H1 (cell line): ENCODE measurements at regions not wholly inside any gene's neighbourhood (a gene's known extent, or its start where the extent isn't known, plus 50 kb on each side); places are given as distances from the start of the nearest gene placed in this dataset.

Experiments
- CTCF ChIA-PET: fragments of 300-600 bp; sonication (Branson Sonifier 250); formaldehyde crosslinking; loops from one replicate; lab custom pipeline; 2021; ENCODE audit not compliant: partially characterized antibody; lab: Charles Lee
- POLR2A ChIA-PET: fragments of 300-600 bp; sonication (Branson Sonifier 250); formaldehyde crosslinking; loops from one replicate; lab custom pipeline; 2021; ENCODE audit warnings: inconsistent platforms; ENCODE audit not compliant: partially characterized antibody; lab: Charles Lee
- DNase-seq, 2 experiments: peaks; one replicate each; pipeline versions ENCODE4 v3.0.0 to v3.0.0-alpha.2; 2010 to 2022; ENCODE audit warnings: low spot score in 2 of 2, low read depth in 1 of 2, mixed read lengths in 1 of 2
- FAIRE-seq: peaks from 2 replicates; lab custom pipeline; 2011; peaks lifted over from hg19 to GRCh38; lab: Jason Lieb, UNC
- H2AFZ ChIP-seq: 2 replicates; pipeline ENCODE4 v1.8.1; 2012; ENCODE audit warnings: low read length, inconsistent platforms
- H2AK5ac ChIP-seq: 2 replicates; pipeline ENCODE4 v1.6.1; 2013; ENCODE audit warnings: low read depth, low read length
- H2BK120ac ChIP-seq: replicated peaks from 2 replicates; pipeline ENCODE3; 2013; ENCODE audit warnings: low read depth, low read length, inconsistent platforms
- H2BK12ac ChIP-seq: 2 replicates; pipeline ENCODE4 v1.6.1; 2013; ENCODE audit warnings: low read depth, low read length
- H2BK15ac ChIP-seq: 2 replicates; pipeline ENCODE4 v1.6.1; 2013; ENCODE audit warnings: low read length
- H2BK20ac ChIP-seq: 2 replicates; pipeline ENCODE4 v1.6.1; 2013; ENCODE audit warnings: low read length
- H2BK5ac ChIP-seq: 2 replicates; pipeline ENCODE4 v1.6.1; 2013; ENCODE audit warnings: low read depth, low read length
- H3K14ac ChIP-seq: 2 replicates; pipeline ENCODE4 v1.6.1; 2013; ENCODE audit warnings: inconsistent platforms; ENCODE audit not compliant: insufficient read length
- H3K18ac ChIP-seq: 2 replicates; pipeline ENCODE4 v1.6.1; 2013; ENCODE audit warnings: low read length; ENCODE audit errors: extremely low read depth
- H3K23ac ChIP-seq: 2 replicates; pipeline ENCODE4 v1.6.1; 2013; ENCODE audit warnings: inconsistent platforms; ENCODE audit not compliant: insufficient read length
- H3K23me2 ChIP-seq: 2 replicates; pipeline ENCODE4 v1.6.1; 2013; ENCODE audit warnings: low read depth, low read length
- H3K27ac ChIP-seq: 2 replicates; pipeline ENCODE4 v1.6.1; 2011; ENCODE audit warnings: low read depth, low read length, inconsistent platforms
- H3K27me3 ChIP-seq, 4 experiments: replicated peaks in 1 of 4; 1 replicate in 1 of 4; 2 replicates in 3 of 4; pipeline versions ENCODE4 v1.6.1 to v1.8.1; 2011 to 2013; ENCODE audit warnings: low read length in 3 of 4, mild to moderate bottlenecking in 3 of 4, inconsistent platforms in 2 of 4, mixed read lengths in 2 of 4, moderate library complexity in 1 of 4; ENCODE audit not compliant: control insufficient read depth in 3 of 4, insufficient read depth in 3 of 4; ENCODE audit errors: extremely low read depth in 1 of 4
- H3K36me3 ChIP-seq, 4 experiments: 2 replicates each; pipeline versions ENCODE4 v1.6.1 to v1.8.1; 2011 to 2013; ENCODE audit warnings: mild to moderate bottlenecking in 4 of 4, low read length in 3 of 4, moderate library complexity in 2 of 4, control low read depth in 1 of 4, inconsistent platforms in 1 of 4; ENCODE audit not compliant: insufficient read depth in 4 of 4, control insufficient read depth in 2 of 4
- H3K4ac ChIP-seq: replicated peaks from 2 replicates; pipeline ENCODE3; 2013; ENCODE audit warnings: low read length, low read depth, mixed read lengths, inconsistent platforms; ENCODE audit not compliant: insufficient read length
- H3K4me1 ChIP-seq, 4 experiments: replicated peaks in 1 of 4; 1 replicate in 1 of 4; 2 replicates in 3 of 4; pipeline versions ENCODE4 v1.6.1 to v1.8.1; 2011 to 2013; ENCODE audit warnings: low read length in 3 of 4, inconsistent platforms in 2 of 4, mixed read lengths in 1 of 4; ENCODE audit not compliant: insufficient read depth in 4 of 4, control insufficient read depth in 3 of 4
- H3K4me2 ChIP-seq, 2 experiments: 2 replicates each; pipeline versions ENCODE4 v1.6.1 to v1.8.1; 2011 to 2013; ENCODE audit warnings: low read depth in 2 of 2, low read length in 2 of 2, control low read depth in 1 of 2, inconsistent platforms in 1 of 2, mild to moderate bottlenecking in 1 of 2; ENCODE audit not compliant: insufficient read depth in 1 of 2
- H3K4me3 ChIP-seq, 4 experiments: fragments of 200-600, 300-600 bp in 1 of 4; sonication (generic), shearing (Covaris generic), sonication (Bioruptor Twin) in 1 of 4; 2 replicates each; pipeline versions ENCODE4 v1.5.1 to v1.8.1; 2011 to 2016; ENCODE audit warnings: low read length in 4 of 4, low read depth in 3 of 4, control low read depth in 2 of 4, inconsistent platforms in 2 of 4, mild to moderate bottlenecking in 2 of 4, mixed read lengths in 1 of 4, moderate library complexity in 1 of 4; ENCODE audit not compliant: insufficient read depth in 2 of 4; ENCODE audit errors: extremely low read depth in 1 of 4
- H3K56ac ChIP-seq: replicated peaks from 2 replicates; pipeline ENCODE3; 2013; ENCODE audit warnings: low read depth, mild to moderate bottlenecking, mixed read lengths, low read length, inconsistent platforms; ENCODE audit not compliant: insufficient read length
- H3K79me1 ChIP-seq: 2 replicates; pipeline ENCODE4 v1.6.1; 2013; ENCODE audit warnings: low read depth, low read length, control low read depth
- H3K79me2 ChIP-seq, 2 experiments: 2 replicates each; pipeline versions ENCODE4 v1.6.1 to v1.8.1; 2012 to 2013; ENCODE audit warnings: low read length in 2 of 2, mild to moderate bottlenecking in 2 of 2, inconsistent platforms in 1 of 2; ENCODE audit not compliant: insufficient read depth in 2 of 2, control insufficient read depth in 1 of 2
- H3K9ac ChIP-seq, 4 experiments: replicated peaks in 1 of 4; 1 replicate in 1 of 4; 2 replicates in 3 of 4; pipeline versions ENCODE4 v1.6.1 to v1.8.1; 2011 to 2013; ENCODE audit warnings: low read depth in 3 of 4, low read length in 3 of 4, control low read depth in 2 of 4, mild to moderate bottlenecking in 2 of 4, moderate library complexity in 2 of 4, inconsistent platforms in 1 of 4; ENCODE audit errors: extremely low read depth in 1 of 4
- H3K9me3 ChIP-seq, 2 experiments: 2 replicates each; pipeline versions ENCODE4 v1.6.1 to v1.8.1; 2012 to 2013; ENCODE audit warnings: mild to moderate bottlenecking in 2 of 2, moderate library complexity in 2 of 2, control low read depth in 1 of 2, inconsistent platforms in 1 of 2, low read depth in 1 of 2, low read length in 1 of 2, mixed read lengths in 1 of 2; ENCODE audit not compliant: insufficient read depth in 2 of 2
- H4K20me1 ChIP-seq, 2 experiments: replicated peaks in 1 of 2; 2 replicates each; pipeline versions ENCODE3 to v1.8.1; 2011 to 2013; ENCODE audit warnings: inconsistent platforms in 2 of 2, low read length in 2 of 2, mild to moderate bottlenecking in 1 of 2; ENCODE audit not compliant: insufficient read depth in 2 of 2, control insufficient read depth in 1 of 2
- H4K5ac ChIP-seq: 2 replicates; pipeline ENCODE4 v1.6.1; 2013; ENCODE audit warnings: low read length, low read depth, mixed read lengths, inconsistent platforms; ENCODE audit not compliant: insufficient read length
- H4K8ac ChIP-seq: 2 replicates; pipeline ENCODE4 v1.8.0; 2013; ENCODE audit warnings: mild to moderate bottlenecking, moderate library complexity, low read length, inconsistent platforms; ENCODE audit not compliant: insufficient read depth; ENCODE audit errors: extremely low read depth
- H4K91ac ChIP-seq: replicated peaks from 2 replicates; pipeline ENCODE3; 2013; ENCODE audit warnings: low read length, mixed read lengths, inconsistent platforms; ENCODE audit not compliant: insufficient read length
- CBX8 ChIP-seq: fragments of 300-800, 300-1000 bp; sonication (generic); IDR thresholded peaks from 2 replicates; pipeline ENCODE4 v1.7.1; 2016; ENCODE audit warnings: low read depth, low read length, borderline replicate concordance
- FOSL1 ChIP-seq: IDR thresholded peaks from 2 replicates; pipeline ENCODE4 v1.6.1; 2011; ENCODE audit warnings: mild to moderate bottlenecking, low read depth, low read length, moderate library complexity; ENCODE audit not compliant: insufficient read depth
- SUZ12 ChIP-seq: fragments of 200-600 bp; sonication (generic); IDR thresholded peaks from 2 replicates; pipeline ENCODE4 v1.6.1; 2012; ENCODE audit warnings: mild to moderate bottlenecking, inconsistent platforms, low read length, moderate library complexity, mixed read lengths
- WGBS, 2 experiments: shearing (Covaris generic) in 1 of 2; methylation state at CpG; one replicate each; pipeline versions ENCODE4 v1.1.6 to v1.1.7; 2013 to 2015; ENCODE audit warnings: low lambda C conversion rate in 2 of 2, mixed read lengths in 2 of 2, inconsistent platforms in 1 of 2, low coverage in 1 of 2, missing lambda C conversion rate in 1 of 2; ENCODE audit not compliant: insufficient replicate concordance in 2 of 2, insufficient coverage in 1 of 2, insufficient read length in 1 of 2; ENCODE audit errors: extremely low coverage in 1 of 2, missing lambda C conversion rate in 1 of 2; 5-methylcytosine and 5-hydroxymethylcytosine counted together

GRCh38 chr12:105470102-105470501, 139.6 kb downstream of the C12orf75 start:
- Histone ChIP-seq H4K5ac (no peak overlapping the region), H3K23me2 (peaks cover 6% of the 10 kb centered on the region; the same call in 1 of the 2 replicates), H2BK12ac (no peak overlapping the region; the same call in 1 of the 2 replicates), H3K27ac (no peak overlapping the region), H2AK5ac (no peak overlapping the region), H3K4me3 (no peak overlapping the region), H3K4me2 (no peak overlapping the region), H3K23ac (no peak overlapping the region), H4K20me1 (no peaks in the 10 kb centered on the region), H2BK15ac (no peak overlapping the region), H3K79me1 (no peaks in the 10 kb centered on the region), H3K9me3 (no peaks in the 10 kb centered on the region), H2BK20ac (no peak overlapping the region), H3K79me2 (no peaks in the 10 kb centered on the region), H3K27me3 (peaks cover 0 to 1% (median 0%) of the 10 kb centered on the region in 4 experiments; a peak in 1 of 7 replicates), H3K14ac (no peak overlapping the region), H3K9ac (no peak overlapping the region; a peak in 1 of 7 replicates), H2BK120ac (no peak overlapping the region), H2BK5ac (no peak overlapping the region), H3K4ac (no peak overlapping the region), H3K4me1 (peaks cover 0 to 7% (median 2%) of the 10 kb centered on the region in 4 experiments; a peak in 2 of 7 replicates), H4K91ac (no peak overlapping the region), H4K8ac (no peak overlapping the region), H2AFZ (no peak overlapping the region), H3K36me3 (no peaks in the 10 kb centered on the region), H3K56ac (peak overlapping the region; percentile 78), H3K18ac (no peak overlapping the region)
- TF ChIP-seq FOSL1 (no peak), CBX8 (no peak), SUZ12 (no peak)
- ChIA-PET POLR2A (interaction anchor here (0.6 kb wide), 1 partner anchor 14 kb away, joined by 3 read pairs; no protein-coding TSS in a partner anchor), CTCF (interaction anchor here (1.1 to 1.6 kb wide), 3 partner anchors 24 to 34 kb away, joined by 3 to 4 read pairs (median 3); no protein-coding TSS in a partner anchor)
- no peak for FAIRE-seq
- 58% methylated on average over 2 of the region's 2 CpGs; no CpG with 5 or more reads in 1 of the 2 experiments for WGBS, 2 experiments
- DNase-seq, result no peak
